ENCODE measurements at regions not wholly inside any gene's neighbourhood (a gene's known extent, or its start where the extent isn't known, plus 50 kb on each side); places are given as distances from the start of the nearest gene placed in this dataset.

- dilution Hi-C loops (cut with MboI; ENCODE audit: extremely low pct_ligation_motif_present, low sequenced_read_pairs): no loop called here
- DNase-seq (ENCODE audit: low read depth, low spot score) (no peak), FAIRE-seq (no peak)
- Histone ChIP-seq H3K4me1 (ENCODE audit: control insufficient read depth, extremely low read depth, insufficient read depth, low read length) (no peaks in the 10 kb centered on the region), H3K27ac (ENCODE audit: control insufficient read depth, insufficient read depth, low read length) (no peak overlapping the region), H3K9me3 (ENCODE audit: control insufficient read depth, low read depth, low read length) (no peaks in the 10 kb centered on the region), H3K9me1 (ENCODE audit: control insufficient read depth, extremely low read depth, insufficient read depth, low read length) (no peaks in the 10 kb centered on the region), H3K36me3 (ENCODE audit: control insufficient read depth in 2 of 2, extremely low read depth in 1 of 2, insufficient read depth in 2 of 2, low read length in 2 of 2) (no peaks in the 10 kb centered on the region), H3K4me2 (ENCODE audit: control insufficient read depth, extremely low read depth, insufficient read depth, low read depth, low read length) (no peak overlapping the region), H3K79me2 (ENCODE audit: control insufficient read depth, insufficient read depth, low read length) (no peaks in the 10 kb centered on the region), H3K9ac (ENCODE audit: control insufficient read depth, extremely low read depth, insufficient read depth, low read length) (no peak overlapping the region), H2AFZ (ENCODE audit: control insufficient read depth, low read length) (no peak overlapping the region), H3K27me3 (ENCODE audit: control insufficient read depth, extremely low read depth, insufficient read depth, low read length) (no peaks in the 10 kb centered on the region), H3K4me3 (ENCODE audit: control insufficient read depth in 2 of 3, extremely low read depth in 1 of 3, insufficient read depth in 2 of 3, low read depth in 1 of 3, low read length in 3 of 3) (no peak overlapping the region), H4K20me1 (ENCODE audit: control insufficient read depth, extremely low read depth, insufficient read depth, low read length) (no peaks in the 10 kb centered on the region)
- TF ChIP-seq CTCF (optimal IDR thresholded peaks at IDR 0.05 in 1 of 3, IDR thresholded peaks at IDR 0.05 in 1 of 3, conservative IDR thresholded peaks at IDR 0.05 in 1 of 3; ENCODE audit: extremely low read depth in 1 of 3, insufficient read depth in 2 of 3, low read length in 3 of 3) (no peak), EZH2 (IDR thresholded peaks at IDR 0.05; ENCODE audit: low read length) (no peak)
These were observed 184.8 kb downstream of the RPS29 start for GRCh38 chr14:49401373-49401772.

- no peak overlapping the region for H2AFZ ChIP-seq (ENCODE audit: control insufficient read depth, low read length)
- H4K20me1 ChIP-seq (ENCODE audit: control insufficient read depth, extremely low read depth, insufficient read depth, low read length): no peaks in the 10 kb centered on the region
- H3K27ac ChIP-seq (ENCODE audit: control insufficient read depth, insufficient read depth, low read length): no peak overlapping the region
- no peaks in the 10 kb centered on the region for H3K79me2 ChIP-seq (ENCODE audit: control insufficient read depth, insufficient read depth, low read length)
- no peaks in the 10 kb centered on the region for H3K9me3 ChIP-seq (ENCODE audit: control insufficient read depth, low read depth, low read length)
- DNase-seq (ENCODE audit: low read depth, low spot score) (no peak), FAIRE-seq (no peak)
- H3K36me3 ChIP-seq (ENCODE audit: control insufficient read depth in 2 of 2, extremely low read depth in 1 of 2, insufficient read depth in 2 of 2, low read length in 2 of 2): no peaks in the 10 kb centered on the region
- H3K9ac ChIP-seq (ENCODE audit: control insufficient read depth, extremely low read depth, insufficient read depth, low read length): no peak overlapping the region
- no peaks in the 10 kb centered on the region for H3K4me1 ChIP-seq (ENCODE audit: control insufficient read depth, extremely low read depth, insufficient read depth, low read length)
- no peaks in the 10 kb centered on the region for H3K9me1 ChIP-seq (ENCODE audit: control insufficient read depth, extremely low read depth, insufficient read depth, low read length)
- dilution Hi-C loops (cut with MboI; ENCODE audit: extremely low pct_ligation_motif_present, low sequenced_read_pairs): no loop called here
- no peak overlapping the region for H3K4me2 ChIP-seq (ENCODE audit: control insufficient read depth, extremely low read depth, insufficient read depth, low read depth, low read length)
- TF ChIP-seq CTCF (optimal IDR thresholded peaks at IDR 0.05 in 1 of 3, IDR thresholded peaks at IDR 0.05 in 1 of 3, conservative IDR thresholded peaks at IDR 0.05 in 1 of 3; ENCODE audit: extremely low read depth in 1 of 3, insufficient read depth in 2 of 3, low read length in 3 of 3) (no peak), EZH2 (IDR thresholded peaks at IDR 0.05; ENCODE audit: low read length) (no peak)
- H3K4me3 ChIP-seq (ENCODE audit: control insufficient read depth in 2 of 3, extremely low read depth in 1 of 3, insufficient read depth in 2 of 3, low read depth in 1 of 3, low read length in 3 of 3): no peak overlapping the region
- H3K27me3 ChIP-seq (ENCODE audit: control insufficient read depth, extremely low read depth, insufficient read depth, low read length): no peaks in the 10 kb centered on the region
These were observed 189.4 kb downstream of the RPS29 start for GRCh38 chr14:49396801-49397200.
